ENCODE measurements at regions not wholly inside any gene's neighbourhood (a gene's known extent, or its start where the extent isn't known, plus 50 kb on each side); places are given as distances from the start of the nearest gene placed in this dataset.

DNA sequence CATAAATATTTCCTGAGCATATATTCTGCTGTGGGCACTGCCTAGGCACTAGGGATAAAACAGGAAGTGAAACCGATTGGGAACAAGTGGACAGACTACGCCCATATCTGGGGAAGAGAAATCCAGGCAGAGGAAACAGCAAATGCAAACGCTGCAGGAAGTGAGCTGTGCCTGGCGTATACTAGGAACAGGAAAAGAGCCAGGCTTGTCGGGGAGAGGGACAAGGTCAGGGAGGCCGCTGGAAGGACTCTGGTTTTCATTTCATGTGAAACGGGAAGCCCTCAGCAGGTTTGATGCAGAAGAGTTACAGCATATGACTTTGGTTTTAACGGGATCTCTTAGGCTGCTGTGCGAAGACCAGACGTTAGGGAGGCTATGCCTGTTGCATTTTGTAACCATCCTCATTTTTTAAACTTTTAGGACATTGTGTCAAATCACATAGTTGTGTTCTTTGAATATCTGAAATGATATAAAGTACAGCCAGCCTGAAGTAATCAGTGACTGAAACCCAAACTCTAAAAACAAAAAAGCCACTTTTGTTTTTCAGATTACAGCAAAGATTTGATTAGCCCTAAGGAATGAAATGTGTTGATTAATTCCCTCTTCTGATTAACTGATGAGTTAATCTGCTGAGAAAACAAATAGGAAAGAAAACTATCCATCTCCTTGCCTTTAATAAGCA is 110.2 kb upstream of the PIEZO2 start:
- H4K20me1 ChIP-seq (ENCODE audit: insufficient read depth, low read length): no peaks in the 10 kb centered on the region
- TF ChIP-seq, protein P1, sequence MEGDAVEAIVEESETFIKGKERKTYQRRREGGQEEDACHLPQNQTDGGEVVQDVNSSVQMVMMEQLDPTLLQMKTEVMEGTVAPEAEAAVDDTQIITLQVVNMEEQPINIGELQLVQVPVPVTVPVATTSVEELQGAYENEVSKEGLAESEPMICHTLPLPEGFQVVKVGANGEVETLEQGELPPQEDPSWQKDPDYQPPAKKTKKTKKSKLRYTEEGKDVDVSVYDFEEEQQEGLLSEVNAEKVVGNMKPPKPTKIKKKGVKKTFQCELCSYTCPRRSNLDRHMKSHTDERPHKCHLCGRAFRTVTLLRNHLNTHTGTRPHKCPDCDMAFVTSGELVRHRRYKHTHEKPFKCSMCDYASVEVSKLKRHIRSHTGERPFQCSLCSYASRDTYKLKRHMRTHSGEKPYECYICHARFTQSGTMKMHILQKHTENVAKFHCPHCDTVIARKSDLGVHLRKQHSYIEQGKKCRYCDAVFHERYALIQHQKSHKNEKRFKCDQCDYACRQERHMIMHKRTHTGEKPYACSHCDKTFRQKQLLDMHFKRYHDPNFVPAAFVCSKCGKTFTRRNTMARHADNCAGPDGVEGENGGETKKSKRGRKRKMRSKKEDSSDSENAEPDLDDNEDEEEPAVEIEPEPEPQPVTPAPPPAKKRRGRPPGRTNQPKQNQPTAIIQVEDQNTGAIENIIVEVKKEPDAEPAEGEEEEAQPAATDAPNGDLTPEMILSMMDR (IDR thresholded peaks at IDR 0.05; ENCODE audit: low read length): no peak
- TF ChIP-seq EZH2 (IDR thresholded peaks at IDR 0.05; ENCODE audit: borderline replicate concordance, low read length): no peak

DNA sequence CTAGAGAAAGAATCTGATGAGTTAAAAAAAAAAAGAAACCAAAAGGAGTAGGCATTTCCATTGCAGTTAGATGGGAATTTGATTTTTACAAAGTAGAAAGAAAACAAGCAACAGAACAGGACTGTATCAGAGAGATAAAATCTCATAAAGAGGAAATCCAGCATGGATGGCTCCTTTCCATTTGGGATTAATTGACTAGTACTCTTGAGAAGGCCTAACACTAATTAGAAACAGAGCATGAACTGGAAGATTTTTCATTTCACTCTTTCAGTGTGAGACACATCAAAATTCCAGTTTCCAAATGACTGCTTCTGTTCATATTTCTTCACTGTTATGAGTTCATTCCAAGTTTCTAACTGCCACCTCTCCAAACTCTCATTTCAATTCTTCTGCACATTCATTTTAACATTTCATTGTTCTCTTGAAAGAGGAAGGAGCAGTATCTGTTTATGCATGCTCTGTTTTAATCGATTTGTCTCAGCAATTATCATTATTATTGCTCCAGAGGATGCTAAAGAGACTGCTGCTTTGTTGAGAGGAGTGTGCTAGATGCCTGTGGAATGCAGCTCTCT is 108.8 kb upstream of the PIEZO2 start:
- H2AFZ ChIP-seq (ENCODE audit: low read length): no peak overlapping the region
- no peaks in the 10 kb centered on the region for H3K9me3 ChIP-seq (ENCODE audit: low read length)
- H3K9me2 ChIP-seq (ENCODE audit: low read depth, low read length): no peaks in the 10 kb centered on the region
- no peaks in the 10 kb centered on the region for H4K20me1 ChIP-seq (ENCODE audit: insufficient read depth, low read length)
- H3K27me3 ChIP-seq (ENCODE audit: insufficient read depth, low read length): no peaks in the 10 kb centered on the region
- H3K36me3 ChIP-seq (ENCODE audit: insufficient read depth, low read length): no peaks in the 10 kb centered on the region
- no peak overlapping the region for H3K9ac ChIP-seq (ENCODE audit: low read length)
- H3K4me3 ChIP-seq (ENCODE audit: low read depth, low read length, poor library complexity, severe bottlenecking): no peak overlapping the region
- no peaks in the 10 kb centered on the region for H3K4me1 ChIP-seq (ENCODE audit: insufficient read depth, low read length, severe bottlenecking)
- no peak overlapping the region for H3K27ac ChIP-seq (ENCODE audit: low read depth, low read length, poor library complexity, severe bottlenecking)
- no peak overlapping the region for H3K4me2 ChIP-seq (ENCODE audit: low read length)
- no peaks in the 10 kb centered on the region for H3F3A ChIP-seq (ENCODE audit: insufficient read depth, low read length)
- H3K79me2 ChIP-seq (ENCODE audit: insufficient read depth, low read length): no peaks in the 10 kb centered on the region
- no peak for TF ChIP-seq EZH2 (IDR thresholded peaks at IDR 0.05; ENCODE audit: borderline replicate concordance, low read length)

More for the DNA sequence above, 110.2 kb upstream of the PIEZO2 start:
- no peak overlapping the region for H2AFZ ChIP-seq (ENCODE audit: low read length)
- H3K9me3 ChIP-seq (ENCODE audit: low read length): no peaks in the 10 kb centered on the region
- H3K27me3 ChIP-seq (ENCODE audit: insufficient read depth, low read length): no peaks in the 10 kb centered on the region
- H3K36me3 ChIP-seq (ENCODE audit: insufficient read depth, low read length): no peaks in the 10 kb centered on the region
- no peak overlapping the region for H3K4me2 ChIP-seq (ENCODE audit: low read length)
- H3K9ac ChIP-seq (ENCODE audit: low read length): no peak overlapping the region
- no peaks in the 10 kb centered on the region for H3K79me2 ChIP-seq (ENCODE audit: insufficient read depth, low read length)
- H3K27ac ChIP-seq (ENCODE audit: low read depth, low read length, poor library complexity, severe bottlenecking): no peak overlapping the region
- no peaks in the 10 kb centered on the region for H3K4me1 ChIP-seq (ENCODE audit: insufficient read depth, low read length, severe bottlenecking)
- no peaks in the 10 kb centered on the region for H3F3A ChIP-seq (ENCODE audit: insufficient read depth, low read length)
- H3K4me3 ChIP-seq (ENCODE audit: low read depth, low read length, poor library complexity, severe bottlenecking): no peak overlapping the region
- H3K9me2 ChIP-seq (ENCODE audit: low read depth, low read length): no peaks in the 10 kb centered on the region

DNA sequence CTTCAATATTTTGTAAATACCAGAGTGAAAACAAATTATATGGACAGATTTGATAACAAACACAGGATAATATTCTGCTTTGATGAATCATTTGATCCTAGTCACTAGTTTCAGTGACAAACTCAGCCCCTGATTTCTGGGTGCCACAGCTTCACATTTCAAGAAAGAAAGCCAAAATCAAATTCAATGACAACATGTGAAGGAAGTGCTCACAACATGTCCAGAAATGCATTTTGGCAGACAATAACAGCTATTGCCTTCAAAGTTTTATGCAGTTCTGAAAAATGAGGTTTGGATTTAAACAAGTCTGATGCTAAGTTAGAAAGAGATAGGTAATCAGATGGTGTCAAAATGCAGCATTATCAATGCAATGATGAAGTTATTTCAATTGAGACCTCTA is 106.9 kb upstream of the PIEZO2 start:
- no peak overlapping the region for H2AFZ ChIP-seq (ENCODE audit: low read length)
- H3K27me3 ChIP-seq (ENCODE audit: insufficient read depth, low read length): no peaks in the 10 kb centered on the region
- H3K9ac ChIP-seq (ENCODE audit: low read length): no peak overlapping the region
- no peaks in the 10 kb centered on the region for H3K9me3 ChIP-seq (ENCODE audit: low read length)
- H3F3A ChIP-seq (ENCODE audit: insufficient read depth, low read length): no peaks in the 10 kb centered on the region
- H3K4me3 ChIP-seq (ENCODE audit: low read depth, low read length, poor library complexity, severe bottlenecking): no peak overlapping the region
- H3K4me2 ChIP-seq (ENCODE audit: low read length): no peak overlapping the region
- no peaks in the 10 kb centered on the region for H3K36me3 ChIP-seq (ENCODE audit: insufficient read depth, low read length)
- no peaks in the 10 kb centered on the region for H3K4me1 ChIP-seq (ENCODE audit: insufficient read depth, low read length, severe bottlenecking)
- no peak for TF ChIP-seq EZH2 (IDR thresholded peaks at IDR 0.05; ENCODE audit: borderline replicate concordance, low read length)
- TF ChIP-seq, protein P1 (IDR thresholded peaks at IDR 0.05; ENCODE audit: low read length): no peak
- no peak overlapping the region for H3K27ac ChIP-seq (ENCODE audit: low read depth, low read length, poor library complexity, severe bottlenecking)
- no peaks in the 10 kb centered on the region for H3K79me2 ChIP-seq (ENCODE audit: insufficient read depth, low read length)
- H4K20me1 ChIP-seq (ENCODE audit: insufficient read depth, low read length): no peaks in the 10 kb centered on the region
- no peaks in the 10 kb centered on the region for H3K9me2 ChIP-seq (ENCODE audit: low read depth, low read length)

DNA sequence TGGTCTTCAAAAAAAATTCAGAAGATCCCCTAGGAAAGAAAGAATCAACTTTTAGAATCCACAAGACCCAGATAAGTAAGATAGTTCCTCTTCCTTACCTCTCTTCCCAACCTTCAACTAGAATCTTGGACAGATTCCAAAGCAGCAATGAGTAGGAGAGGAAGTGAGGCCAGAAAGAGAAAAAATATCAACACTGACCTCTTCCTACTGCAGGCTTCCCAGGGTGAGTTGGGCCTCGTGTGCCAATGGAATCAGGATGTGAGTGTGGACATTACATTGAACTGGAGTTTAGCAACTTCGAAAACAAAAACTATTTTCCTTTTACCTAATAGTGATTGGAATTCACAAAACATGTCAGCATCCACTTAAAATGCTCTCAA is 102.5 kb upstream of the PIEZO2 start:
- Histone ChIP-seq H3K27me3 (ENCODE audit: insufficient read depth, low read length) (no peaks in the 10 kb centered on the region), H2AFZ (ENCODE audit: low read length) (no peak overlapping the region), H3K9ac (ENCODE audit: low read length) (no peak overlapping the region), H4K20me1 (ENCODE audit: insufficient read depth, low read length) (no peaks in the 10 kb centered on the region), H3K4me1 (ENCODE audit: insufficient read depth, low read length, severe bottlenecking) (no peaks in the 10 kb centered on the region), H3K79me2 (ENCODE audit: insufficient read depth, low read length) (no peaks in the 10 kb centered on the region), H3K9me2 (ENCODE audit: low read depth, low read length) (no peaks in the 10 kb centered on the region), H3F3A (ENCODE audit: insufficient read depth, low read length) (no peaks in the 10 kb centered on the region), H3K36me3 (ENCODE audit: insufficient read depth, low read length) (no peaks in the 10 kb centered on the region), H3K4me2 (ENCODE audit: low read length) (no peak overlapping the region), H3K27ac (ENCODE audit: low read depth, low read length, poor library complexity, severe bottlenecking) (no peak overlapping the region), H3K4me3 (ENCODE audit: low read depth, low read length, poor library complexity, severe bottlenecking) (no peak overlapping the region), H3K9me3 (ENCODE audit: low read length) (no peaks in the 10 kb centered on the region)
- TF ChIP-seq EZH2 (IDR thresholded peaks at IDR 0.05; ENCODE audit: borderline replicate concordance, low read length): no peak
- TF ChIP-seq, protein P1 (IDR thresholded peaks at IDR 0.05; ENCODE audit: low read length): no peak
